NCI-H1436 treated with DMSO at 0.1 percent for 48 hours (cell line): ENCODE measurements at regions not wholly inside any gene's neighbourhood (a gene's known extent, or its start where the extent isn't known, plus 50 kb on each side); places are given as distances from the start of the nearest gene placed in this dataset.
"Not testable (repeated sequence)": the region's sequence is repeated elsewhere in the genome, so short reads cannot be mapped to it uniquely, and the experiment has no call there.

Experiments
- DNase-seq: peaks from one replicate; lab custom pipeline; 2025; lab: John Stamatoyannopoulos, UW

- DNase-seq, result no peak
Observed at GRCh38 chr12:67535176-67535575, 113.4 kb upstream of the DYRK2 start.

- DNase-seq, result no peak
Observed at GRCh38 chr12:67535971-67536370, 112.6 kb upstream of the DYRK2 start.

DNA sequence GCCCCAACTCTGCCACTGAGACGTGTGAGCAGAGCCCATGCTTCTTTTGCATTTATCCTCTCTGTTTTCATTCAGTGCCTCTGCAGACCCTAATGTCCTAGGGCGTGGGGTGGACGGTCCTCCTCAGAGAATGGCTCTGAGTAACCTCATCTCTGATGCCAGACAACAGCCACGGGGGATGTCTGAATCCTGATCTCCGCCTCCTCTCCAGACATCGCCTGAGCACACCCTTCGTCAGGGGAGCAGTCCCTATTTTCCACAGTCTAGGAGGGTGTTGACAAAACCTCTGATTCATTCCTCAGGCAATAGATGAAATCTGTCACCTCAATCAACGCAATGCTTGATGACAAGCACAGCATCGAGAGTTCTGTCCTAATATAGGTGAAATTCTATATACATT lies 109.2 kb upstream of the DYRK2 start:
- no peak for DNase-seq

- no peak for DNase-seq
Observed at GRCh38 chr12:67539946-67540345, 108.6 kb upstream of the DYRK2 start.

- no peak for DNase-seq
Observed at GRCh38 chr12:67540920-67541624, 107.5 kb upstream of the DYRK2 start.

DNA sequence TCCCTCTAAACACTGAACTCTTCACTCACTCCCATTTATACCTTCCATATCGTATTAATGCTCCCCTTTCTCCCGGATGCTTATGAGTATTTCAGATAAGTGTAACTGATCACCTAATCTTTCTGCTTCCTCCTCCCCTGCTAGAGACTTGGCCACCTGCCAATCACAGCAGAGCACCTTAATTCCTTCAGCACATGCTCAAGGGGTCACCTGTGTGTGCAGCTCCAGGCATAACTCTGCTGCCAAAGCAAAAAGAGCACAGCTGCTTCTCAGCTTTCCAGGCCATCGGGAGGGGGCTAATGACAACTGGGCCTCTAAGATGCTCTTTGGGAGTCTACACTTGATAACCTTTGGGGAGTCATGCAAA lies 106.9 kb upstream of the DYRK2 start:
- no peak for DNase-seq

GRCh38 chr12:67543021-67543770 lies 105.3 kb upstream of the DYRK2 start:
- no peak for DNase-seq

- DNase-seq, result no peak
Observed at GRCh38 chr12:67545298-67545697, 103.2 kb upstream of the DYRK2 start.

DNA sequence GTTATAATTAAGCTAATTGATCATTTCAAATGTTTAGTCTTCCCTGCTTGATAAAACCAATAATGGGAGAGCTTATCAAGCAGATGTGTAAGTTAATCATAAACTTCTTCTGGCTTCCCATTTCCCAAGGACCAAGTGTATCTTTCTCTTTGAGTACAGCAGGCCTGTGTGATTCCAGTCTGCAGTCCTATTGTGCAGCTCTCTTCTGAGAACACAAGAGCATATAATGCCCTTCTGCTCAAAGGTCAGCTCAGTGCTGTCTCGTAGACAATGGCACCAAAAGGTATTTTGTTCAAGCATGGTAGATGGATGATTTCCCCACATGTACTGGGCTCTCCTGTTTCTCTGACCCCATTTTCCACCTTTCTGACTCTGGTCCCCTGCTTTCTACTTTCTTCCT lies 101.8 kb upstream of the DYRK2 start:
- no peak for DNase-seq

- not testable (repeated sequence) for DNase-seq
Observed at GRCh38 chr12:67555075-67555717, 93.3 kb upstream of the DYRK2 start.

DNA sequence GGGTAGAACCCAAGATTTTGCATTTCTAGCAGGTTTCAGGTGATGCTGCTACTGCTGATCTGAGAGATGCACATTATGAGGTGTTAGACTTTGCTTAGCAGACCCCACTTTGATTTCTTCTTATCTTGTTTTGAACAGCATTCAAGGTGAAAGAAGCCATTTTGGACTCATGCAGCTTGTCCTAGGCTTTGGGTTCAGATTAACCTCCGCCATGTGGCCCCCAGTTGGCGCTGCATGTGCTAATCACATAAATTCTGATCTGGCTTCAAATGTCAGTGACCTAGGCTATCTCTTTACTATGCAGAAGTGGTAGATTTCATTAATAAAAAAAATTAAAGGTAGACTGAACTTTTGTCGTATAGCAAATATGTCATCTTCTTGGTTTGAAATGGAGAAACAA lies 89.8 kb upstream of the DYRK2 start:
- no peak for DNase-seq

GRCh38 chr12:67559751-67560150 lies 88.8 kb upstream of the DYRK2 start:
- no peak for DNase-seq

DNA sequence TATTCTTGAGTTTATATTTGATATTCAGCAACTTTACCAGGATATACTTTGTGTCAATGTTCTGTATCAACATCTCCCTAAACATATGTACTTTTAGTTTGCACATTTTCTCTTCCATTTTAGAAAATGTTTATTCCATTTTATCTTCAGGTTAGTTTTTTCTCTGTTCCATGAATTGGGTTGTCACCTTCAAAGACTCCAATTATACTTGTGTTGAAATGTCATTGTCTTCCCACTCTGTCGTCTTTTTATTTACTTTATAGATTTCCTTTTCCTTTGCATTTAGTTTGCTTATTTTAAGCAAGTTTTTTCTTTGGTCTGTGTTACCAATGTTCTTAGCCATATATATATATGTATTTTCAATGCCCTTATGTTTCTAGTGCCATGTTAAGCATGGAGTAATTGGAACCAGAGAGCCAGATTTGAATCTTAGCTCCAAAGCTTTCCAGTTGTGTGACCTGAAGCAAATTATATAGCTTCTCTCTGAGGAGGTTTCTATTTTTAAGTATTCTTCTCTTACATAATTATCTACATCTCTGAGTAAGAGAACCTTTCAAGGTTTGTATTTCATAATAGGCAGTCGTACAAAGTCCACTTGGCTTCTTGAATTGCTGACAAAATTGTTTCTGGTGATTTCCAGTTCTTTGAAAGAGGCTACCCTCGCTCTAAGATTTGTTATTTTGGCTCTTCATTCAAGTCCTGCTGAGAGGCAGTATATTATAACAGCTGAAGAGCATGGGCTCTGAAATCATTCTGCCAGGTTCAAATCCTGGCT lies 85.8 kb upstream of the DYRK2 start:
- DNase-seq, result no peak

DNA sequence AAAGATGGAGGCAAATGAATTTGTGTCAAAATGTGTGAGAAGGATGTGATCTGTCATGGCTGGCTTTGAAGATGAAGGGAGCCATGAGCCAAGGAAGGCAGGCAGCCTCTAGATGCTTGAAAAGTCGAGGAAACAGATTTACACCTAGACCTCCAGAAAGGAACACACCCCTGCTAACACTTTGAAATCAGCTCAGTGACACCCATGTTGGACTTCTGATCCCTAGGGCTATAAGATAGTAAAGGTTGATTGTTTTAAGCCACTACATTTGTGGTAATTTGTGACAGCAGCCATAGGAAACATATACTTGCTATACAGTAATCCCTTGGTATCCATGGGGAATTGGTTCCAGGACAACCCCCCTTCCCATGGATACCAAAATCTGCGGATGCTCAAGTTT lies 80.5 kb upstream of the DYRK2 start:
- DNase-seq, result no peak

GRCh38 chr12:67572492-67572891 lies 76.1 kb upstream of the DYRK2 start:
- DNase-seq, result no peak

DNA sequence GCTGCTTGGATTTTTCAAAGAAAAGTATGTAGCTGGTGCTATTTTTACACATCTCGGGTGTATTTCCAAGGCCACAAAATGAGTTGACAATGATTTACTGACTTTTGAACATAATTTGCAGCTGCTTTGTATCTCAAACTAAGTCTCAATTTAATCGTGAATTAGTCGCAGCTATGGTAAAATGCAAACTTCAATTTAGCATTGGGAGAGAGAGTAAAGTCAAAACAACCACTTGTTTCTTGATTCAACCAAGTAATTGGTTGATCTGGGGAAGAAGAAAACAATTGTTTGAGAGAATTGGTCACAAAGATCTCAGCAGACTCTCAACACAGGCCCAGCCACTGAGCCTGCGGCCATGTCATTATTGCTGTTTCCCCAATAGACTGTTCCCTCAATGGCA lies 75.0 kb upstream of the DYRK2 start:
- DNase-seq, result no peak

GRCh38 chr12:67578976-67579661 lies 69.4 kb upstream of the DYRK2 start:
- DNase-seq, result no peak

DNA sequence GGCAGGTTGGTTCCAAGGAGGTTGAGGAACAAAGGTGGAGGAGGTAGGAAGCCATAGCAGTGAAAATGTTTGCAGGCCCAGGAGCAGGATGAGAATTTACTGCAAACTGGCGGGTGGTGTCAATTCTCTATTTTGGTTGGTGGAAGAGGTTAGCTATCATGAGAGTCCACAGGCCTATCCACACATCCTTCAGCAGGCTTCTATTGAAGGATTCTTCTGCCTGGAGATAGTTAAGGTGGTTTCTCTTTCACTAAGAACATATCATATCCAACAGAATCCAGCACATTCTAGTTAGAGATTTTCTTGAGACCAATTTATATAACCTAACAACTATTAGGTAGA lies 68.9 kb upstream of the DYRK2 start:
- no peak for DNase-seq

GRCh38 chr12:67582238-67582834 lies 66.2 kb upstream of the DYRK2 start:
- no peak for DNase-seq

DNA sequence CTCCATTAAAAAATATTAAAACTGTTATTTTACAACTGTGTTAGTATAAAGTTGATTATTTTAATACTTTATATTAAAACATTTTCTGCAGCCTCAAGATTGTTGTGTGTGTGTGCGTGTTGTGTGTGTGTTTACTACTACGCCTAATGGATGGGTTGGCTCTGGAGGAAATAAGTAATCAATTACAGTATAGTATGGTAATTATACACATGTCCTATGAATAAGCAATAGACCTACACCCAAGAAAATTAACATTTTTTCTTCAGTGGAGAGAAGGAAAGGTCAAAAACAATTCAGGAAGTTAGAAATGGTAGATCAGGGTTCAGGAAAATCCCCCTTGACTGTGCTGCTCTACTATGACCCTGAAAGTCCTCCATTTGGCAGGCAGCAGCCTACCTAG lies 65.7 kb upstream of the DYRK2 start:
- no peak for DNase-seq

- DNase-seq, result no peak
Observed at GRCh38 chr12:67586951-67587350, 61.6 kb upstream of the DYRK2 start.

- DNase-seq, result no peak
Observed at GRCh38 chr12:67589078-67589477, 59.5 kb upstream of the DYRK2 start.
